Fibroblast of pulmonary artery (primary cell): ENCODE measurements at regions not wholly inside any gene's neighbourhood (a gene's known extent, or its start where the extent isn't known, plus 50 kb on each side); places are given as distances from the start of the nearest gene placed in this dataset.

Source experiments
- DNase-seq: peaks from one replicate; pipeline ENCODE4 v3.0.0-alpha.2; 2010; ENCODE audit warnings: low read depth
- H3K4me3 ChIP-seq: replicated peaks from 2 replicates; pipeline ENCODE4 v1.5.1; 2011; ENCODE audit warnings: low read depth, mild to moderate bottlenecking, control low read depth, low read length, moderate library complexity
- CTCF ChIP-seq: IDR thresholded peaks from 2 replicates; pipeline ENCODE4 v1.5.1; 2011; ENCODE audit warnings: mild to moderate bottlenecking, control low read depth, low read length, inconsistent platforms; ENCODE audit errors: missing control alignments

- no peak for DNase-seq
- no peak overlapping the region for H3K4me3 ChIP-seq
- TF ChIP-seq CTCF: no peak
These were observed 425.6 kb upstream of the PTPRD start for GRCh38 chr9:11038366-11038765.

GRCh38 chr9:11039006-11039405 lies 426.2 kb upstream of the PTPRD start:
- no peak for DNase-seq
- H3K4me3 ChIP-seq: no peak overlapping the region
- TF ChIP-seq CTCF: no peak

GRCh38 chr9:11045589-11045988 lies 432.8 kb upstream of the PTPRD start:
- no peak overlapping the region for H3K4me3 ChIP-seq
- DNase-seq: no peak
- no peak for TF ChIP-seq CTCF

GRCh38 chr9:11063263-11063662 lies 450.5 kb upstream of the PTPRD start:
- H3K4me3 ChIP-seq: no peak overlapping the region
- no peak for TF ChIP-seq CTCF
- DNase-seq: no peak

- DNase-seq: no peak
- H3K4me3 ChIP-seq: no peak overlapping the region
- TF ChIP-seq CTCF: no peak
These were observed 452.1 kb upstream of the PTPRD start for GRCh38 chr9:11064909-11065308.

GRCh38 chr9:11072176-11072575 lies 459.4 kb upstream of the PTPRD start:
- no peak for TF ChIP-seq CTCF
- DNase-seq: no peak
- H3K4me3 ChIP-seq: no peak overlapping the region

- peak; percentile 20 for DNase-seq
- H3K4me3 ChIP-seq: no peak overlapping the region
- TF ChIP-seq CTCF: no peak
These were observed 473.8 kb upstream of the PTPRD start for GRCh38 chr9:11086561-11086960.
